Astrocyte (in vitro differentiated cells and primary cell): ENCODE measurements at regions not wholly inside any gene's neighbourhood (a gene's known extent, or its start where the extent isn't known, plus 50 kb on each side); places are given as distances from the start of the nearest gene placed in this dataset.

Experiments used
- DNase-seq: peaks from one replicate; pipeline ENCODE4 v3.0.0-alpha.2; 2010; ENCODE audit warnings: low read depth
- FAIRE-seq: peaks from 2 replicates; lab custom pipeline; 2011; peaks lifted over from hg19 to GRCh38; lab: Jason Lieb, UNC
- H2AFZ ChIP-seq: 2 replicates; pipeline ENCODE4 v1.6.0; 2012; ENCODE audit warnings: low read depth, low read length, inconsistent platforms
- H3K27ac ChIP-seq: 2 replicates; pipeline ENCODE4 v1.5.1; 2011; ENCODE audit warnings: low read depth, low read length, inconsistent platforms
- H3K27me3 ChIP-seq: 2 replicates; pipeline ENCODE4 v1.6.0; 2011; ENCODE audit warnings: low read length, inconsistent platforms; ENCODE audit not compliant: insufficient read depth
- H3K36me3 ChIP-seq: 2 replicates; pipeline ENCODE4 v1.5.1; 2011; ENCODE audit warnings: low read length, inconsistent platforms; ENCODE audit not compliant: insufficient read depth
- H3K4me1 ChIP-seq: 2 replicates; pipeline ENCODE4 v1.5.1; 2011; ENCODE audit warnings: low read length, inconsistent platforms; ENCODE audit not compliant: insufficient read depth
- H3K4me2 ChIP-seq: 2 replicates; pipeline ENCODE4 v1.6.0; 2012; ENCODE audit warnings: low read length, inconsistent platforms
- H3K4me3 ChIP-seq: 2 replicates; pipeline ENCODE4 v1.5.1; 2011; ENCODE audit warnings: low read depth, mild to moderate bottlenecking, low read length, inconsistent platforms; ENCODE audit not compliant: insufficient read depth
- H3K79me2 ChIP-seq: 2 replicates; pipeline ENCODE4 v1.6.0; 2012; ENCODE audit warnings: mild to moderate bottlenecking, low read length, inconsistent platforms; ENCODE audit not compliant: insufficient read depth
- H3K9ac ChIP-seq: 2 replicates; pipeline ENCODE4 v1.6.0; 2012; ENCODE audit warnings: mild to moderate bottlenecking, low read length, inconsistent platforms
- H3K9me3 ChIP-seq: 2 replicates; pipeline ENCODE4 v1.5.1; 2012; ENCODE audit warnings: low read depth, mild to moderate bottlenecking, low read length, inconsistent platforms; ENCODE audit not compliant: insufficient read depth
- H4K20me1 ChIP-seq: 2 replicates; pipeline ENCODE4 v1.6.0; 2012; ENCODE audit warnings: low read length, inconsistent platforms; ENCODE audit not compliant: insufficient read depth
- H3K27ac Mint-ChIP-seq: one replicate; pipeline ENCODE4 v1.8.0; 2021; ENCODE audit warnings: mild to moderate bottlenecking, mixed read lengths; ENCODE audit not compliant: unreplicated experiment
- H3K27me3 Mint-ChIP-seq: one replicate; pipeline ENCODE4 v1.8.0; 2021; ENCODE audit warnings: low read depth, mixed read lengths; ENCODE audit not compliant: unreplicated experiment
- H3K36me3 Mint-ChIP-seq: one replicate; pipeline ENCODE4 v1.8.0; 2021; ENCODE audit warnings: low read depth, mixed read lengths; ENCODE audit not compliant: unreplicated experiment
- H3K4me1 Mint-ChIP-seq: one replicate; pipeline ENCODE4 v1.8.0; 2021; ENCODE audit warnings: low read depth, mixed read lengths; ENCODE audit not compliant: unreplicated experiment
- H3K4me3 Mint-ChIP-seq: one replicate; pipeline ENCODE4 v1.8.0; 2021; ENCODE audit warnings: mild to moderate bottlenecking, moderate library complexity, mixed read lengths; ENCODE audit not compliant: unreplicated experiment
- H3K9me3 Mint-ChIP-seq: one replicate; pipeline ENCODE4 v1.8.0; 2021; ENCODE audit warnings: mild to moderate bottlenecking, mixed read lengths; ENCODE audit not compliant: unreplicated experiment
- CTCF ChIP-seq: IDR thresholded peaks from 2 replicates; pipeline ENCODE4 v1.5.1; 2011; ENCODE audit warnings: low read depth, mild to moderate bottlenecking, inconsistent platforms, low read length, moderate library complexity; ENCODE audit not compliant: insufficient read depth
- EZH2 ChIP-seq: IDR thresholded peaks from 2 replicates; pipeline ENCODE4 v1.6.1; 2012; ENCODE audit warnings: mild to moderate bottlenecking, low read length, inconsistent platforms; ENCODE audit not compliant: insufficient read depth

- no peak for DNase-seq
- H3K27ac Mint-ChIP-seq, result no peak overlapping the region
- peaks cover 61% of the 10 kb centered on the region for H3K27me3 Mint-ChIP-seq
- no peaks in the 10 kb centered on the region for H3K36me3 Mint-ChIP-seq
- no peak overlapping the region for H3K9ac ChIP-seq
- peaks cover 11% of the 10 kb centered on the region for H3K27me3 ChIP-seq
- no peak for FAIRE-seq
- no peak overlapping the region for H3K27ac ChIP-seq
- H3K9me3 ChIP-seq, result no peaks in the 10 kb centered on the region
- no peaks in the 10 kb centered on the region for H4K20me1 ChIP-seq
- TF ChIP-seq CTCF, result no peak
- TF ChIP-seq EZH2, result no peak
- no peak overlapping the region for H2AFZ ChIP-seq
- no peaks in the 10 kb centered on the region for H3K36me3 ChIP-seq
- H3K4me1 ChIP-seq, result no peaks in the 10 kb centered on the region
- peaks cover 9% of the 10 kb centered on the region for H3K4me1 Mint-ChIP-seq
- peaks cover 3% of the 10 kb centered on the region for H3K9me3 Mint-ChIP-seq
- no peaks in the 10 kb centered on the region for H3K79me2 ChIP-seq
- no peak overlapping the region for H3K4me2 ChIP-seq
- H3K4me3 Mint-ChIP-seq, result no peak overlapping the region
- no peak overlapping the region for H3K4me3 ChIP-seq
Measured at GRCh38 chr5:141769671-141770070, 87.6 kb upstream of the ARAP3 start.

GRCh38 chr5:141767671-141768070 lies 85.6 kb upstream of the ARAP3 start:
- H3K9me3 ChIP-seq, result no peaks in the 10 kb centered on the region
- no peak overlapping the region for H3K4me2 ChIP-seq
- no peak for FAIRE-seq
- no peak overlapping the region for H2AFZ ChIP-seq
- peaks cover 22% of the 10 kb centered on the region for H3K27me3 ChIP-seq
- peaks cover 9% of the 10 kb centered on the region for H3K4me1 Mint-ChIP-seq
- no peaks in the 10 kb centered on the region for H3K4me1 ChIP-seq
- H3K36me3 ChIP-seq, result no peaks in the 10 kb centered on the region
- no peak overlapping the region for H3K27ac Mint-ChIP-seq
- DNase-seq, result no peak
- H3K4me3 Mint-ChIP-seq, result no peak overlapping the region
- H3K27me3 Mint-ChIP-seq, result peaks cover 68% of the 10 kb centered on the region
- no peak overlapping the region for H3K4me3 ChIP-seq
- H3K79me2 ChIP-seq, result no peaks in the 10 kb centered on the region
- H3K9me3 Mint-ChIP-seq, result peaks cover 3% of the 10 kb centered on the region
- no peak overlapping the region for H3K27ac ChIP-seq
- H3K9ac ChIP-seq, result no peak overlapping the region
- H3K36me3 Mint-ChIP-seq, result peaks cover 3% of the 10 kb centered on the region
- TF ChIP-seq EZH2, result no peak
- TF ChIP-seq CTCF, result no peak
- no peaks in the 10 kb centered on the region for H4K20me1 ChIP-seq

- Histone ChIP-seq H3K27ac (no peak overlapping the region), H3K36me3 (no peaks in the 10 kb centered on the region), H4K20me1 (no peaks in the 10 kb centered on the region), H2AFZ (no peak overlapping the region), H3K79me2 (no peaks in the 10 kb centered on the region), H3K27me3 (peaks cover 27% of the 10 kb centered on the region), H3K4me2 (no peak overlapping the region), H3K9ac (no peak overlapping the region), H3K4me3 (no peak overlapping the region), H3K4me1 (no peaks in the 10 kb centered on the region), H3K9me3 (no peaks in the 10 kb centered on the region)
- peaks cover 3% of the 10 kb centered on the region for H3K36me3 Mint-ChIP-seq
- H3K4me1 Mint-ChIP-seq, result peaks cover 2% of the 10 kb centered on the region
- no peak overlapping the region for H3K4me3 Mint-ChIP-seq
- H3K27ac Mint-ChIP-seq, result no peak overlapping the region
- TF ChIP-seq CTCF, result no peak
- TF ChIP-seq EZH2, result no peak
- H3K9me3 Mint-ChIP-seq, result peaks cover 3% of the 10 kb centered on the region
- no peak for FAIRE-seq
- peaks cover 68% of the 10 kb centered on the region for H3K27me3 Mint-ChIP-seq
- DNase-seq, result no peak
Measured at GRCh38 chr5:141765896-141766551, 84.0 kb upstream of the ARAP3 start.
